Osteocyte (in vitro differentiated cells): ENCODE measurements at regions not wholly inside any gene's neighbourhood (a gene's known extent, or its start where the extent isn't known, plus 50 kb on each side); places are given as distances from the start of the nearest gene placed in this dataset.

ENCODE experiments used
- DNase-seq: peaks from one replicate; pipeline ENCODE4 v3.0.0; 2021; ENCODE audit warnings: mixed read lengths; ENCODE audit not compliant: unreplicated experiment; ENCODE audit errors: extremely low spot score
- H3K27ac Mint-ChIP-seq: one replicate; pipeline ENCODE4 v1.8.0; 2021; ENCODE audit warnings: mild to moderate bottlenecking, mixed read lengths; ENCODE audit not compliant: unreplicated experiment
- H3K27me3 Mint-ChIP-seq: one replicate; pipeline ENCODE4 v1.8.0; 2021; ENCODE audit warnings: mixed read lengths; ENCODE audit not compliant: unreplicated experiment
- H3K36me3 Mint-ChIP-seq: one replicate; pipeline ENCODE4 v1.8.0; 2021; ENCODE audit warnings: mixed read lengths; ENCODE audit not compliant: unreplicated experiment
- H3K4me1 Mint-ChIP-seq: one replicate; pipeline ENCODE4 v1.8.0; 2021; ENCODE audit warnings: mixed read lengths; ENCODE audit not compliant: unreplicated experiment
- H3K4me3 Mint-ChIP-seq: one replicate; pipeline ENCODE4 v1.8.0; 2021; ENCODE audit warnings: mild to moderate bottlenecking, moderate library complexity, mixed read lengths; ENCODE audit not compliant: unreplicated experiment
- H3K9me3 Mint-ChIP-seq: one replicate; pipeline ENCODE4 v1.8.0; 2021; ENCODE audit warnings: mixed read lengths; ENCODE audit not compliant: unreplicated experiment
- CTCF ChIP-seq: fragments of 200-600 bp; sonication (generic); IDR thresholded peaks from 2 replicates; pipeline ENCODE4 v1.5.0; 2021; ENCODE audit warnings: antibody characterized with exemption, mild to moderate bottlenecking, moderate library complexity

- H3K4me3 Mint-ChIP-seq = no peak overlapping the region
Observed at GRCh38 chr6:106773522-106773921, 144.1 kb downstream of the QRSL1 start.

GRCh38 chr6:106772270-106773142 is 143.1 kb downstream of the QRSL1 start:
- Mint-ChIP-seq H3K4me1 (peaks cover 13% of the 10 kb centered on the region), H3K36me3 (no peaks in the 10 kb centered on the region), H3K4me3 (no peak overlapping the region), H3K27ac (no peak overlapping the region), H3K27me3 (peaks cover 15% of the 10 kb centered on the region), H3K9me3 (peaks cover 3% of the 10 kb centered on the region)
- TF ChIP-seq CTCF = no peak
- no peak for DNase-seq

More at GRCh38 chr6:106773522-106773921, 144.1 kb downstream of the QRSL1 start:
- DNase-seq = no peak
- TF ChIP-seq CTCF = no peak
- H3K36me3 Mint-ChIP-seq = no peaks in the 10 kb centered on the region
- no peak overlapping the region for H3K27ac Mint-ChIP-seq
- H3K27me3 Mint-ChIP-seq = peaks cover 15% of the 10 kb centered on the region
- H3K9me3 Mint-ChIP-seq = peaks cover 3% of the 10 kb centered on the region
- H3K4me1 Mint-ChIP-seq = peaks cover 13% of the 10 kb centered on the region

- peaks cover 3% of the 10 kb centered on the region for H3K9me3 Mint-ChIP-seq
- H3K27ac Mint-ChIP-seq = no peak overlapping the region
- no peak for DNase-seq
- H3K27me3 Mint-ChIP-seq = peaks cover 15% of the 10 kb centered on the region
- H3K4me1 Mint-ChIP-seq = peaks cover 13% of the 10 kb centered on the region
- H3K36me3 Mint-ChIP-seq = no peaks in the 10 kb centered on the region
- no peak overlapping the region for H3K4me3 Mint-ChIP-seq
- TF ChIP-seq CTCF = no peak
Observed at GRCh38 chr6:106771822-106772221, 142.4 kb downstream of the QRSL1 start.

DNA sequence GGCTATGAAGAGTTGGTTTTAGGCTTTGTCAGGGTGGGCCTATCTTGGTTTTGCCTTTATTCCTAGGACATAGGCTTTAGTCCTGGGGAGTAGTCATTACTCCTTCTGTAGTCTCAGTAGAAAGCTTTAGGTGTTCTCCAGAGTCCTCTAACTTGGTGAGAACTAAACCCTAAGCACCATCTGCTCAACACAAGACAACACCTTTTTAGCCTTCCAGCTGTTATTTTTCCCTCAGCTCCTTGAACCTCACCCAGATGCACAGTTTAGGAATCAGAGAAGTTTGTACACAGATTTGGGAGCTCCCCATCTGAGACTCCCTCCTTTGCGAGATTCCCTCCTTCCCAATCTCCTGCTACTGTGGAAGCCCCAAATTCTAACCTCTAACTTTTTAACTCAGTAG is 141.3 kb downstream of the QRSL1 start:
- peaks cover 15% of the 10 kb centered on the region for H3K27me3 Mint-ChIP-seq
- DNase-seq = no peak
- H3K27ac Mint-ChIP-seq = no peak overlapping the region
- H3K4me1 Mint-ChIP-seq = peaks cover 13% of the 10 kb centered on the region
- no peaks in the 10 kb centered on the region for H3K36me3 Mint-ChIP-seq
- no peak overlapping the region for H3K4me3 Mint-ChIP-seq
- H3K9me3 Mint-ChIP-seq = peaks cover 3% of the 10 kb centered on the region
- TF ChIP-seq CTCF = no peak

GRCh38 chr6:106770081-106770480 is 140.7 kb downstream of the QRSL1 start:
- H3K36me3 Mint-ChIP-seq = no peaks in the 10 kb centered on the region
- no peak overlapping the region for H3K27ac Mint-ChIP-seq
- H3K4me1 Mint-ChIP-seq = peaks cover 13% of the 10 kb centered on the region
- DNase-seq = no peak
- peaks cover 3% of the 10 kb centered on the region for H3K9me3 Mint-ChIP-seq
- peaks cover 15% of the 10 kb centered on the region for H3K27me3 Mint-ChIP-seq
- no peak for TF ChIP-seq CTCF
- H3K4me3 Mint-ChIP-seq = no peak overlapping the region
